ENCODE measurements at regions not wholly inside any gene's neighbourhood (a gene's known extent, or its start where the extent isn't known, plus 50 kb on each side); places are given as distances from the start of the nearest gene placed in this dataset.
"Not testable (repeated sequence)": the region's sequence is repeated elsewhere in the genome, so short reads cannot be mapped to it uniquely, and the experiment has no call there.

GRCh38 chr4:1568855-1569460 lies 115.2 kb downstream of the FAM53A start:
- H3K27me3 ChIP-seq (ENCODE audit: insufficient read depth, low read length, poor library complexity) = no peaks in the 10 kb centered on the region
- ATAC-seq (ENCODE audit: insufficient read depth, low read depth) = no peak
- no peaks in the 10 kb centered on the region for H3K4me1 ChIP-seq (ENCODE audit: insufficient read depth, low read length)

GRCh38 chr4:1567808-1568581 lies 116.1 kb downstream of the FAM53A start:
- Histone ChIP-seq H3K4me2 (ENCODE audit: insufficient read depth, low read length) (no peak overlapping the region), H3K9me3 (ENCODE audit: insufficient read depth, low read length, severe bottlenecking) (no peaks in the 10 kb centered on the region)
- ATAC-seq (ENCODE audit: insufficient read depth, low read depth) = no peak

More at GRCh38 chr4:1568855-1569460, 115.2 kb downstream of the FAM53A start:
- no peak for TF ChIP-seq EZH2 (IDR thresholded peaks at IDR 0.05; ENCODE audit: borderline replicate concordance, low read depth, low read length, severe bottlenecking)
- no peak for TF ChIP-seq CTCF (IDR thresholded peaks at IDR 0.05; ENCODE audit: borderline replicate concordance, extremely low read depth, low read length, poor library complexity, severe bottlenecking)
- Histone ChIP-seq H4K20me1 (ENCODE audit: insufficient read depth, low read length) (peaks cover 10% of the 10 kb centered on the region), H3K4me2 (ENCODE audit: insufficient read depth, low read length) (no peak overlapping the region), H3K4me3 (ENCODE audit: low read depth in 1 of 2, low read length in 2 of 2) (no peak overlapping the region), H3K79me2 (ENCODE audit: insufficient read depth, low read length) (no peaks in the 10 kb centered on the region), H3K9me3 (ENCODE audit: insufficient read depth, low read length, severe bottlenecking) (no peaks in the 10 kb centered on the region), H2AFZ (ENCODE audit: low read depth, low read length) (no peak overlapping the region), H3K27ac (ENCODE audit: low read length) (no peak overlapping the region), H3K9ac (ENCODE audit: low read depth, low read length) (no peak overlapping the region), H3K36me3 (ENCODE audit: insufficient read depth, low read length) (no peaks in the 10 kb centered on the region)
- DNase-seq = no peak

GRCh38 chr4:1567519-1567807 lies 116.7 kb downstream of the FAM53A start:
- Histone ChIP-seq H4K20me1 (ENCODE audit: insufficient read depth, low read length) (peaks cover 13% of the 10 kb centered on the region), H3K9me3 (ENCODE audit: insufficient read depth, low read length, severe bottlenecking) (no peaks in the 10 kb centered on the region), H3K27me3 (ENCODE audit: insufficient read depth, low read length, poor library complexity) (no peaks in the 10 kb centered on the region), H2AFZ (ENCODE audit: low read depth, low read length) (no peak overlapping the region), H3K79me2 (ENCODE audit: insufficient read depth, low read length) (no peaks in the 10 kb centered on the region), H3K36me3 (ENCODE audit: insufficient read depth, low read length) (no peaks in the 10 kb centered on the region), H3K4me2 (ENCODE audit: insufficient read depth, low read length) (no peak overlapping the region), H3K9ac (ENCODE audit: low read depth, low read length) (no peak overlapping the region), H3K4me1 (ENCODE audit: insufficient read depth, low read length) (no peaks in the 10 kb centered on the region), H3K27ac (ENCODE audit: low read length) (no peak overlapping the region), H3K4me3 (ENCODE audit: low read depth in 1 of 2, low read length in 2 of 2) (no peak overlapping the region)
- no peak for DNase-seq
- ATAC-seq (ENCODE audit: insufficient read depth, low read depth) = no peak
- TF ChIP-seq EZH2 (IDR thresholded peaks at IDR 0.05; ENCODE audit: borderline replicate concordance, low read depth, low read length, severe bottlenecking) = no peak

More at GRCh38 chr4:1567808-1568581, 116.1 kb downstream of the FAM53A start:
- Histone ChIP-seq H3K27me3 (ENCODE audit: insufficient read depth, low read length, poor library complexity) (no peaks in the 10 kb centered on the region), H3K79me2 (ENCODE audit: insufficient read depth, low read length) (no peaks in the 10 kb centered on the region), H3K9ac (ENCODE audit: low read depth, low read length) (no peak overlapping the region), H2AFZ (ENCODE audit: low read depth, low read length) (no peak overlapping the region), H3K36me3 (ENCODE audit: insufficient read depth, low read length) (no peaks in the 10 kb centered on the region), H4K20me1 (ENCODE audit: insufficient read depth, low read length) (peaks cover 13% of the 10 kb centered on the region), H3K4me1 (ENCODE audit: insufficient read depth, low read length) (no peaks in the 10 kb centered on the region), H3K4me3 (ENCODE audit: low read depth in 1 of 2, low read length in 2 of 2) (no peak overlapping the region), H3K27ac (ENCODE audit: low read length) (no peak overlapping the region)
- no peak for TF ChIP-seq CTCF (IDR thresholded peaks at IDR 0.05; ENCODE audit: borderline replicate concordance, extremely low read depth, low read length, poor library complexity, severe bottlenecking)
- DNase-seq = no peak

- Histone ChIP-seq H3K79me2 (ENCODE audit: insufficient read depth, low read length) (no peaks in the 10 kb centered on the region), H3K4me3 (ENCODE audit: low read depth in 1 of 2, low read length in 2 of 2) (no peak overlapping the region), H3K27ac (ENCODE audit: low read length) (no peak overlapping the region), H3K9me3 (ENCODE audit: insufficient read depth, low read length, severe bottlenecking) (no peaks in the 10 kb centered on the region), H3K36me3 (ENCODE audit: insufficient read depth, low read length) (no peaks in the 10 kb centered on the region), H3K27me3 (ENCODE audit: insufficient read depth, low read length, poor library complexity) (no peaks in the 10 kb centered on the region), H3K4me2 (ENCODE audit: insufficient read depth, low read length) (no peak overlapping the region), H3K4me1 (ENCODE audit: insufficient read depth, low read length) (no peaks in the 10 kb centered on the region), H3K9ac (ENCODE audit: low read depth, low read length) (no peak overlapping the region), H2AFZ (ENCODE audit: low read depth, low read length) (no peak overlapping the region), H4K20me1 (ENCODE audit: insufficient read depth, low read length) (peaks cover 13% of the 10 kb centered on the region)
- TF ChIP-seq CTCF (IDR thresholded peaks at IDR 0.05; ENCODE audit: borderline replicate concordance, extremely low read depth, low read length, poor library complexity, severe bottlenecking) = no peak
- no peak for TF ChIP-seq EZH2 (IDR thresholded peaks at IDR 0.05; ENCODE audit: borderline replicate concordance, low read depth, low read length, severe bottlenecking)
- ATAC-seq (ENCODE audit: insufficient read depth, low read depth) (no peak), DNase-seq (no peak)
Measured at GRCh38 chr4:1566838-1567518, 117.1 kb downstream of the FAM53A start.

GRCh38 chr4:1566301-1566837 lies 117.7 kb downstream of the FAM53A start:
- H3K9ac ChIP-seq (ENCODE audit: low read depth, low read length); H3K4me2 ChIP-seq (ENCODE audit: insufficient read depth, low read length); H3K27me3 ChIP-seq (ENCODE audit: insufficient read depth, low read length, poor library complexity); DNase-seq; H3K9me3 ChIP-seq (ENCODE audit: insufficient read depth, low read length, severe bottlenecking); H2AFZ ChIP-seq (ENCODE audit: low read depth, low read length); H3K79me2 ChIP-seq (ENCODE audit: insufficient read depth, low read length); H3K27ac ChIP-seq (ENCODE audit: low read length); H3K4me1 ChIP-seq (ENCODE audit: insufficient read depth, low read length); H3K4me3 ChIP-seq (ENCODE audit: low read depth in 1 of 2, low read length in 2 of 2); H3K36me3 ChIP-seq (ENCODE audit: insufficient read depth, low read length): not testable (repeated sequence)
- ATAC-seq (ENCODE audit: insufficient read depth, low read depth) = 0 out of 3 replicates have a peak, but pooled peaks have one; percentile 8
- peaks cover 11% of the 10 kb centered on the region for H4K20me1 ChIP-seq (ENCODE audit: insufficient read depth, low read length)
